H9 (cell line): ENCODE measurements at regions not wholly inside any gene's neighbourhood (a gene's known extent, or its start where the extent isn't known, plus 50 kb on each side); places are given as distances from the start of the nearest gene placed in this dataset.

ENCODE experiments used
- DNase-seq: peaks from one replicate; pipeline ENCODE4 v3.0.0-alpha.2; 2017
- H2AFZ ChIP-seq: one replicate; pipeline ENCODE4 v1.6.1; 2013; ENCODE audit warnings: mild to moderate bottlenecking, low read length, control low read depth, moderate library complexity
- H2AK5ac ChIP-seq: 2 replicates; pipeline ENCODE4 v1.6.1; 2013; ENCODE audit warnings: low read length, control low read depth, mixed read lengths; ENCODE audit not compliant: insufficient read length
- H2BK120ac ChIP-seq: one replicate; pipeline ENCODE4 v1.6.1; 2013; ENCODE audit warnings: low read depth, mild to moderate bottlenecking, low read length, control low read depth, inconsistent platforms; ENCODE audit not compliant: poor library complexity, severe bottlenecking
- H2BK12ac ChIP-seq: 2 replicates; pipeline ENCODE4 v1.6.1; 2013; ENCODE audit warnings: low read length, control low read depth, mixed read lengths, low read depth; ENCODE audit not compliant: insufficient read length
- H2BK15ac ChIP-seq: 2 replicates; pipeline ENCODE4 v1.6.1; 2013; ENCODE audit warnings: low read depth, low read length, control low read depth
- H2BK20ac ChIP-seq: one replicate; pipeline ENCODE4 v1.6.1; 2013; ENCODE audit warnings: low read depth, mild to moderate bottlenecking, low read length, control low read depth, inconsistent platforms; ENCODE audit not compliant: poor library complexity, severe bottlenecking
- H2BK5ac ChIP-seq: 2 replicates; pipeline ENCODE4 v1.6.1; 2013; ENCODE audit warnings: low read length, control low read depth, mixed read lengths; ENCODE audit not compliant: insufficient read length
- H3K14ac ChIP-seq: 2 replicates; pipeline ENCODE4 v1.6.1; 2013; ENCODE audit warnings: low read length, control low read depth; ENCODE audit not compliant: insufficient read depth
- H3K18ac ChIP-seq: 2 replicates; pipeline ENCODE4 v1.6.1; 2013; ENCODE audit warnings: low read depth, mild to moderate bottlenecking, mixed read lengths, low read length, control low read depth; ENCODE audit not compliant: insufficient read length
- H3K23ac ChIP-seq: 2 replicates; pipeline ENCODE4 v1.6.1; 2013; ENCODE audit warnings: low read length, control low read depth, mixed read lengths, low read depth; ENCODE audit not compliant: insufficient read length
- H3K23me2 ChIP-seq: 2 replicates; pipeline ENCODE4 v1.6.1; 2013; ENCODE audit warnings: low read depth, mild to moderate bottlenecking, mixed read lengths, low read length, control low read depth; ENCODE audit not compliant: insufficient read length, poor library complexity, severe bottlenecking
- H3K27ac ChIP-seq: 2 replicates; pipeline ENCODE4 v1.5.1; 2013; ENCODE audit warnings: low read length, control low read depth, mixed read lengths, low read depth; ENCODE audit not compliant: insufficient read length
- H3K27me3 ChIP-seq: 2 replicates; pipeline ENCODE4 v1.6.1; 2013; ENCODE audit warnings: low read length, control low read depth, inconsistent platforms; ENCODE audit not compliant: insufficient read depth
- H3K4ac ChIP-seq: 2 replicates; pipeline ENCODE4 v1.6.1; 2013; ENCODE audit warnings: low read depth, mild to moderate bottlenecking, control low read depth, inconsistent platforms, low read length, moderate library complexity
- H3K4me1 ChIP-seq: 2 replicates; pipeline ENCODE4 v1.6.1; 2013; ENCODE audit warnings: low read length, control low read depth, inconsistent platforms; ENCODE audit not compliant: insufficient read depth
- H3K4me2 ChIP-seq: 2 replicates; pipeline ENCODE4 v1.6.1; 2013; ENCODE audit warnings: low read length, control low read depth, mixed read lengths; ENCODE audit not compliant: insufficient read length, insufficient read depth
- H3K56ac ChIP-seq: 2 replicates; pipeline ENCODE4 v1.6.1; 2013; ENCODE audit warnings: low read depth, mild to moderate bottlenecking, mixed read lengths, low read length, control low read depth; ENCODE audit not compliant: insufficient read length
- H3K79me1 ChIP-seq: 2 replicates; pipeline ENCODE4 v1.6.1; 2013; ENCODE audit warnings: low read depth, mild to moderate bottlenecking, moderate library complexity, low read length, control low read depth, inconsistent platforms; ENCODE audit not compliant: insufficient read depth, poor library complexity, severe bottlenecking
- H3K79me2 ChIP-seq: 2 replicates; pipeline ENCODE4 v1.6.1; 2013; ENCODE audit warnings: low read length, control low read depth, inconsistent platforms; ENCODE audit not compliant: insufficient read depth
- H3K9ac ChIP-seq: 2 replicates; pipeline ENCODE4 v1.6.1; 2013; ENCODE audit warnings: low read length, control low read depth, mixed read lengths; ENCODE audit not compliant: insufficient read length; ENCODE audit errors: extremely low read depth
- H3K9me3 ChIP-seq: one replicate; pipeline ENCODE4 v1.6.1; 2013; ENCODE audit warnings: low read depth, low read length, inconsistent platforms; ENCODE audit not compliant: control insufficient read depth
- H3T11ph ChIP-seq: one replicate; pipeline ENCODE4 v1.6.1; 2013; ENCODE audit warnings: mild to moderate bottlenecking, low read length, control low read depth, inconsistent platforms
- H4K20me1 ChIP-seq: one replicate; pipeline ENCODE4 v1.6.1; 2013; ENCODE audit not compliant: control insufficient read depth, insufficient read length, insufficient read depth
- H4K5ac ChIP-seq: 2 replicates; pipeline ENCODE4 v1.6.1; 2013; ENCODE audit warnings: low read depth, mild to moderate bottlenecking, mixed read lengths, low read length, control low read depth; ENCODE audit not compliant: insufficient read length
- H4K8ac ChIP-seq: replicated peaks from 2 replicates; pipeline ENCODE4 v1.6.1; 2013; ENCODE audit warnings: low read length, control low read depth, mixed read lengths, low read depth; ENCODE audit not compliant: insufficient read length
- H4K91ac ChIP-seq: 2 replicates; pipeline ENCODE4 v1.6.1; 2013; ENCODE audit warnings: low read depth, mild to moderate bottlenecking, moderate library complexity, mixed read lengths, low read length, control low read depth; ENCODE audit not compliant: insufficient read length
- H3K27ac Mint-ChIP-seq, 3 experiments: 2 replicates in 2 of 3; 3 replicates in 1 of 3; pipeline ENCODE4 v1.8.0; 2020 to 2021; ENCODE audit warnings: mixed read lengths in 3 of 3, mild to moderate bottlenecking in 1 of 3, moderate library complexity in 1 of 3
- H3K27me3 Mint-ChIP-seq: 2 replicates; pipeline ENCODE4 v1.8.0; 2021; ENCODE audit warnings: low read depth, mild to moderate bottlenecking, moderate library complexity, mixed read lengths
- H3K36me3 Mint-ChIP-seq, 3 experiments: 2 replicates in 2 of 3; 3 replicates in 1 of 3; pipeline ENCODE4 v1.8.0; 2020 to 2021; ENCODE audit warnings: low read depth in 3 of 3, mixed read lengths in 3 of 3; ENCODE audit not compliant: insufficient read depth in 1 of 3
- H3K4me1 Mint-ChIP-seq, 2 experiments: 2 replicates each; pipeline ENCODE4 v1.8.0; 2020; ENCODE audit warnings: mixed read lengths in 2 of 2
- H3K4me3 Mint-ChIP-seq, 2 experiments: 2 replicates in 1 of 2; 3 replicates in 1 of 2; pipeline ENCODE4 v1.8.0; 2020 to 2021; ENCODE audit warnings: mild to moderate bottlenecking in 2 of 2, mixed read lengths in 2 of 2, moderate library complexity in 1 of 2
- H3K9me3 Mint-ChIP-seq, 2 experiments: 2 replicates in 1 of 2; 3 replicates in 1 of 2; pipeline ENCODE4 v1.8.0; 2020; ENCODE audit warnings: mild to moderate bottlenecking in 2 of 2, mixed read lengths in 2 of 2, moderate library complexity in 1 of 2
- CTCF ChIP-seq: fragments of 200-600 bp; sonication (generic); conservative IDR thresholded peaks from 3 replicates; pipeline ENCODE4 v1.8.0; 2021; ENCODE audit warnings: antibody characterized with exemption, mild to moderate bottlenecking
- WGBS: extraction: QIAGEN DNeasy Blood & Tissue Kit; methylation state at CpG from one replicate; pipeline ENCODE4 v1.1.7; 2013; ENCODE audit warnings: missing lambda C conversion rate, low lambda C conversion rate, mixed read lengths; ENCODE audit not compliant: insufficient read length; ENCODE audit errors: extremely low coverage; 5-methylcytosine and 5-hydroxymethylcytosine counted together

GRCh38 chr22:48750826-48751440, 1076.7 kb downstream of the BRD1 start:
- H3T11ph ChIP-seq = no peak overlapping the region
- H3K4me3 Mint-ChIP-seq = no peak overlapping the region; a peak in 1 of 5 replicates

More at GRCh38 chr22:48750826-48751440, 1076.7 kb downstream of the BRD1 start:
- Mint-ChIP-seq H3K27me3 (no peaks in the 10 kb centered on the region), H3K9me3 (no peaks in the 10 kb centered on the region), H3K4me1 (peaks cover 0 to 4% of the 10 kb centered on the region in 2 experiments; a peak in 1 of 4 replicates), H3K36me3 (no peaks in the 10 kb centered on the region), H3K27ac (no peak overlapping the region; a peak in 1 of 7 replicates)
- no peaks in the 10 kb centered on the region for H3K9me3 ChIP-seq
- H3K79me1 ChIP-seq = no peaks in the 10 kb centered on the region
- H3K23me2 ChIP-seq = no peaks in the 10 kb centered on the region
- no peak for TF ChIP-seq CTCF
- H2BK20ac ChIP-seq = no peak overlapping the region
- H4K91ac ChIP-seq = no peak overlapping the region
- H4K5ac ChIP-seq = no peak overlapping the region
- no peak overlapping the region for H3K14ac ChIP-seq
- no peak overlapping the region for H3K27ac ChIP-seq
- no peak overlapping the region for H2AK5ac ChIP-seq
- no peak overlapping the region for H3K4me2 ChIP-seq
- H2BK5ac ChIP-seq = no peak overlapping the region
- WGBS = no CpG with 5 or more reads among the region's 46 CpGs
- H3K79me2 ChIP-seq = no peaks in the 10 kb centered on the region
- H2AFZ ChIP-seq = no peak overlapping the region
- H3K18ac ChIP-seq = no peak overlapping the region
- DNase-seq = no peak
- no peak overlapping the region for H2BK12ac ChIP-seq
- no peaks in the 10 kb centered on the region for H3K27me3 ChIP-seq
- H4K20me1 ChIP-seq = no peaks in the 10 kb centered on the region
- H3K4me1 ChIP-seq = no peaks in the 10 kb centered on the region
- H2BK120ac ChIP-seq = no peak overlapping the region
- H3K56ac ChIP-seq = no peak overlapping the region
- no peak overlapping the region for H2BK15ac ChIP-seq
- H3K4ac ChIP-seq = no peak overlapping the region
- H4K8ac ChIP-seq = no peak overlapping the region
- H3K9ac ChIP-seq = no peak overlapping the region
- H3K23ac ChIP-seq = no peak overlapping the region
